Testis (tissue), 2 donors: ENCODE measurements at regions not wholly inside any gene's neighbourhood (a gene's known extent, or its start where the extent isn't known, plus 50 kb on each side); places are given as distances from the start of the nearest gene placed in this dataset.

Experiments used
- DNase-seq: peaks from one replicate; pipeline ENCODE4 v3.0.0-alpha.2; 2019
- H3K27ac ChIP-seq, 2 donors: fragments of 200-600 bp; sonication (generic); one replicate each; pipeline ENCODE4 v1.5.1; 2019
- H3K27me3 ChIP-seq: fragments of 200-600 bp; sonication (generic); one replicate; pipeline ENCODE4 v1.5.1; 2019
- H3K36me3 ChIP-seq: fragments of 200-600 bp; sonication (generic); one replicate; pipeline ENCODE4 v1.5.1; 2017; ENCODE audit warnings: low read depth; ENCODE audit errors: missing control alignments
- H3K4me1 ChIP-seq: fragments of 200-600 bp; sonication (generic); one replicate; pipeline ENCODE4 v1.5.1; 2019
- H3K4me3 ChIP-seq, 2 donors: fragments of 200-600 bp; sonication (generic); one replicate each; pipeline ENCODE4 v1.5.1; 2017 to 2019
- H3K9me3 ChIP-seq: fragments of 200-600 bp; sonication (generic); one replicate; pipeline ENCODE4 v1.5.1; 2017
- POLR2A ChIP-seq: fragments of 450-650 bp; IDR thresholded peaks from one replicate; pipeline ENCODE4 v1.6.1; 2017; ENCODE audit warnings: antibody characterized with exemption, mild to moderate bottlenecking, moderate library complexity
- WGBS, 2 donors: methylation state at CpG; one replicate each; pipeline ENCODE4 v1.1.5; 2018; 5-methylcytosine and 5-hydroxymethylcytosine counted together
- intact Hi-C: fragments of 100-400 bp; cut with DNase I; formaldehyde crosslinking; loops from one replicate; pipeline ENCODE4 v1.15.1; 2023; ENCODE audit warnings: low total_unique reads
- TF ChIP-seq, protein P1 (sequence below), 3 experiments: fragments of 450-650 bp in 2 of 3; fragments of 200-600 bp in 1 of 3; sonication (generic) in 1 of 3; IDR thresholded peaks; one replicate each; pipeline ENCODE4 v1.5.1; 2016 to 2019; ENCODE audit warnings: antibody characterized with exemption in 3 of 3, mild to moderate bottlenecking in 2 of 3, moderate library complexity in 1 of 3

DNA sequence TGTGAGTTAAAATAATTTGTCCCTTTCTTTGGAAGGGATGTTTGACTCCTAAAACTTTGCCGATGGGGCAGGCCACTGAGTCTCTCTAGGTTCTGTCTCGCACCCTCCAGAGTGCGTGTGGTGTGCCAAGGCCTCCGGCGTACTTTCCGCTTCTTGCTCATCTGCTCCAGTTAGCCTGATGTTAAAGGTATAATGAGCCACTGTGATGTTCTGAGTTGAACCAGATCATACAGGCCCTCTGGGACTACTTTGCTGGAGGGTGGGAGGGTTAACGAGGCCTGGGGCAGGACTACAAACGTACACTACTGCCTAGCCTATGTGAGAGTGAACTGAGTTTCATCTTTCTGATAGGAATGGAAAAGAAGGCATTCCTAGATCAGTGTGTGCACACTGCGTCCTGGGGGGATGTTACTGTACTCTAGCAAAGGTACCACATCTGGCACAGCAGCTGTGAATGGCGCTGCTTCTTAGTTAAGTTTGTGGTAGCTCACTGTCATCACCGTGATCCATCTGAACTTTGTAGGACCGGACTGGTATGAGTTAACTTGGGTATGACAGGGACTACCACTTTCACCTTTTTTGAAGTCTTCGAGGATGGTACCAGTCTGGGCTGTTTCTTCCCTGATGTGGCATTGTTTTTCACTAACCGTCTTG, 60.2 kb downstream of the RGS12 start:
- intact Hi-C loops = no loop called here
- H3K27me3 ChIP-seq = no peaks in the 10 kb centered on the region
- H3K9me3 ChIP-seq = no peaks in the 10 kb centered on the region
- no peaks in the 10 kb centered on the region for H3K36me3 ChIP-seq
- DNase-seq = peak; percentile 4
- no peak overlapping the region for H3K27ac ChIP-seq
- no peak for TF ChIP-seq POLR2A
- TF ChIP-seq, protein P1, sequence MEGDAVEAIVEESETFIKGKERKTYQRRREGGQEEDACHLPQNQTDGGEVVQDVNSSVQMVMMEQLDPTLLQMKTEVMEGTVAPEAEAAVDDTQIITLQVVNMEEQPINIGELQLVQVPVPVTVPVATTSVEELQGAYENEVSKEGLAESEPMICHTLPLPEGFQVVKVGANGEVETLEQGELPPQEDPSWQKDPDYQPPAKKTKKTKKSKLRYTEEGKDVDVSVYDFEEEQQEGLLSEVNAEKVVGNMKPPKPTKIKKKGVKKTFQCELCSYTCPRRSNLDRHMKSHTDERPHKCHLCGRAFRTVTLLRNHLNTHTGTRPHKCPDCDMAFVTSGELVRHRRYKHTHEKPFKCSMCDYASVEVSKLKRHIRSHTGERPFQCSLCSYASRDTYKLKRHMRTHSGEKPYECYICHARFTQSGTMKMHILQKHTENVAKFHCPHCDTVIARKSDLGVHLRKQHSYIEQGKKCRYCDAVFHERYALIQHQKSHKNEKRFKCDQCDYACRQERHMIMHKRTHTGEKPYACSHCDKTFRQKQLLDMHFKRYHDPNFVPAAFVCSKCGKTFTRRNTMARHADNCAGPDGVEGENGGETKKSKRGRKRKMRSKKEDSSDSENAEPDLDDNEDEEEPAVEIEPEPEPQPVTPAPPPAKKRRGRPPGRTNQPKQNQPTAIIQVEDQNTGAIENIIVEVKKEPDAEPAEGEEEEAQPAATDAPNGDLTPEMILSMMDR (IDR thresholded peaks at IDR 0.05) = no peak
- H3K4me1 ChIP-seq = no peaks in the 10 kb centered on the region
- WGBS, 2 donors = 95% methylated on average over 14 of the region's 14 CpGs
- no peak overlapping the region for H3K4me3 ChIP-seq

- intact Hi-C loops = no loop called here
- Histone ChIP-seq H3K9me3 (no peaks in the 10 kb centered on the region), H3K36me3 (no peaks in the 10 kb centered on the region), H3K27ac (no peak overlapping the region), H3K4me1 (no peaks in the 10 kb centered on the region), H3K27me3 (no peaks in the 10 kb centered on the region), H3K4me3 (no peak overlapping the region)
- WGBS, 2 donors = 97 to 98% methylated on average over 4 of the region's 4 CpGs
- no peak for TF ChIP-seq POLR2A
- TF ChIP-seq, protein P1 (IDR thresholded peaks at IDR 0.05) = no peak
- no peak for DNase-seq
Measured at GRCh38 chr4:3353752-3354454, 61.1 kb downstream of the RGS12 start.

DNA sequence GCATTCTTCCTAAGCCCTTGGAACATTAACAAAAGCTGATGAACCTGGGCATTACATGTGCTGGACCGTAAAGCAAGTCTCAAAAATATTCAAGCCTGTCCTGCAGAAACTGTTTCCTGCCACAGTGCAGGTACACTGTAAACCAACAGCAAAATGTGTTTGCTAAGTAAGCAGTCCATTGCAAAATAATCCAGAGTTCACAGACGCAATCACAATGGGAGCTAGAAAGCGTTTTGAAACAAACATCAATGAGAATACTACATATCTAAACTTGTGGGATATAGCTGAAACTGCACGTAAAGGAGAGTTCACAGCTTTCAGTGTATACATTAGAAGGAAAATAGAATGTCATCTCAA, 61.6 kb downstream of the RGS12 start:
- no peak for TF ChIP-seq POLR2A
- TF ChIP-seq, protein P1 (IDR thresholded peaks at IDR 0.05) = no peak

GRCh38 chr4:3355266-3355748, 62.5 kb downstream of the RGS12 start:
- DNase-seq = no peak
- H3K4me1 ChIP-seq = no peaks in the 10 kb centered on the region
- intact Hi-C loops = no loop called here
- no peak for TF ChIP-seq POLR2A
- TF ChIP-seq, protein P1 (IDR thresholded peaks at IDR 0.05) = no peak
- H3K27ac ChIP-seq = no peak overlapping the region
- no peaks in the 10 kb centered on the region for H3K36me3 ChIP-seq
- 68 to 79% methylated on average over 8 of the region's 8 CpGs for WGBS, 2 donors
- no peaks in the 10 kb centered on the region for H3K9me3 ChIP-seq
- no peak overlapping the region for H3K4me3 ChIP-seq
- no peaks in the 10 kb centered on the region for H3K27me3 ChIP-seq

More for the DNA sequence above, 61.6 kb downstream of the RGS12 start:
- no peaks in the 10 kb centered on the region for H3K36me3 ChIP-seq
- no peak overlapping the region for H3K27ac ChIP-seq
- 90 to 93% methylated on average over 4 of the region's 4 CpGs for WGBS, 2 donors
- H3K4me3 ChIP-seq = no peak overlapping the region
- DNase-seq = no peak
- no peaks in the 10 kb centered on the region for H3K9me3 ChIP-seq
- no peaks in the 10 kb centered on the region for H3K4me1 ChIP-seq
- H3K27me3 ChIP-seq = no peaks in the 10 kb centered on the region
- intact Hi-C loops = no loop called here

DNA sequence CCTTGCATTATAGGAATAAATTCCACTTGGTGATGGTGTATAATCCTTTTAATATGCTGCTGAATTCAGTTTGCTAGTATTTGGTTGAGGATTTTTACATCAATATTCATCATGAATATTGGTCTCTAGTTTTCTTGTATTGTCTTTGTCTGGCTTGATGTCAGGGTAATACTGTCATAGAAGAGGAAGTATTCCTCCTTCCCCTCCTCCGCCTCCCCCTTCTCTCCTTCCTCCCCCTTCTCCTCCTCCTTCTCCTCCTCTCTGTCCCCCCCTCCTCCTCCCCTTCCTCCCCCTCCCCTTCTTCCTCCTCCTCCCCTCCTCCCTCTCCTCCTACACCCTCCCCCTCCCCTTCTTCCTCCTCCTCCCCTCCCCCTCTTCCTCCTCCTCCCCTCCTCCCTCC, 65.8 kb downstream of the RGS12 start:
- no peak overlapping the region for H3K4me3 ChIP-seq
- H3K27me3 ChIP-seq = no peaks in the 10 kb centered on the region
- intact Hi-C loops = no loop called here
- H3K4me1 ChIP-seq = no peaks in the 10 kb centered on the region
- no peak for DNase-seq
- TF ChIP-seq, protein P1 (IDR thresholded peaks at IDR 0.05) = no peak
- no peaks in the 10 kb centered on the region for H3K36me3 ChIP-seq
- H3K9me3 ChIP-seq = no peaks in the 10 kb centered on the region
- WGBS, 2 donors = 100% methylated on average over 1 of the region's 1 CpG
- H3K27ac ChIP-seq = no peak overlapping the region
